ENCODE measurements at regions not wholly inside any gene's neighbourhood (a gene's known extent, or its start where the extent isn't known, plus 50 kb on each side); places are given as distances from the start of the nearest gene placed in this dataset.

DNA sequence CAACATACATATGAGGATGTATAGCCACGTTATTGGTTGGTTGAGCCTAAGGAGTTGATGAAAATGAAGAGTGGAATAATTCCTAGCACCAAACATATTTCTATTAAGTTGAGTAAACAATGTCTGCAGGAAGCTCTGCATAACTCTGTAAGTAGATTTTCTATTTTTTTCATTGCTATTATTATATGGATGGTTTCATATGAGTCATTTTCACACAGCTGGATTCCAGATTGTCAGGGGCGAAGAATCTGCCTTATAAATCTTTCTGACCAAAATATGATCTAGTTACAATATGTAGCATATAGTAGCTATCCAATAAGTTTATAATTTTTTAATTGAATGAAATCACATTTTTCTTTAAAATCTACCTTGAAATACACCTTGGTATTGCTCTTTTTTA is 468.0 kb upstream of the PKDCC start:
- no peak overlapping the region for H3K4me3 ChIP-seq
- H3K4me1 ChIP-seq: no peaks in the 10 kb centered on the region
- ChIA-PET POLR2A (no interaction called here), CTCF (no interaction called here)
- DNase-seq (ENCODE audit: low read depth in 1 of 2, low spot score in 1 of 2) (no peak), FAIRE-seq (no peak), ATAC-seq (no peak)
- H3K4me2 ChIP-seq: no peak overlapping the region
- no peak overlapping the region for H3K27ac ChIP-seq
- 5% methylated on average over 2 of the region's 2 CpGs for WGBS (ENCODE audit: missing lambda C conversion rate)
- TF ChIP-seq ZC3H11A (IDR thresholded peaks at IDR 0.05): no peak
- no peak for TF ChIP-seq BHLHE40 (IDR thresholded peaks at IDR 0.05; ENCODE audit: low read depth, low read length)
- TF ChIP-seq RNF2 (IDR thresholded peaks at IDR 0.05; ENCODE audit: borderline replicate concordance, low read depth): no peak
- no peak for TF ChIP-seq RFX5 (IDR thresholded peaks at IDR 0.05)
- no peak for TF ChIP-seq CBX8 (IDR thresholded peaks at IDR 0.05)
- no peak for TF ChIP-seq CHD2 (IDR thresholded peaks at IDR 0.05; ENCODE audit: low read length, partially characterized antibody)
- TF ChIP-seq RCOR1 (IDR thresholded peaks at IDR 0.05; ENCODE audit: low read depth, low read length): no peak
- no peak for TF ChIP-seq NPAS2 (CRISPR knock-in tag; IDR thresholded peaks at IDR 0.05; ENCODE audit: borderline replicate concordance)
- no peak for TF ChIP-seq CBX2 (IDR thresholded peaks at IDR 0.05; ENCODE audit: borderline replicate concordance, low read depth)
- H3K9me3 ChIP-seq: no peaks in the 10 kb centered on the region

GRCh38 chr2:41580806-41581205 is 467.0 kb upstream of the PKDCC start:
- H3K4me1 ChIP-seq: no peaks in the 10 kb centered on the region
- no peak overlapping the region for H3K4me3 ChIP-seq
- WGBS (ENCODE audit: missing lambda C conversion rate): 16% methylated on average over 4 of the region's 4 CpGs
- no peak overlapping the region for H3K4me2 ChIP-seq
- CTCF ChIA-PET: no interaction called here
- no peaks in the 10 kb centered on the region for H3K9me3 ChIP-seq
- DNase-seq (ENCODE audit: low read depth in 1 of 2, low spot score in 1 of 2): no peak
- TF ChIP-seq HES2 (IDR thresholded peaks at IDR 0.05) (no peak), EHF (CRISPR knock-in tag; IDR thresholded peaks at IDR 0.05) (no peak), CHD2 (IDR thresholded peaks at IDR 0.05; ENCODE audit: low read length, partially characterized antibody) (no peak), ATOH8 (CRISPR knock-in tag; IDR thresholded peaks at IDR 0.05; ENCODE audit: low read depth) (no peak), RAD21 (conservative IDR thresholded peaks at IDR 0.05 in 1 of 2, IDR thresholded peaks at IDR 0.05 in 1 of 2) (no peak), RFX5 (IDR thresholded peaks at IDR 0.05) (no peak), HOXA7 (CRISPR knock-in tag; IDR thresholded peaks at IDR 0.05) (no peak), MAZ (IDR thresholded peaks at IDR 0.05; ENCODE audit: borderline replicate concordance, low read depth, low read length) (no peak), BHLHE40 (IDR thresholded peaks at IDR 0.05; ENCODE audit: low read depth, low read length) (no peak), HOXB5 (CRISPR knock-in tag; IDR thresholded peaks at IDR 0.05) (no peak), NR3C1 (IDR thresholded peaks at IDR 0.05) (no peak), HEYL (CRISPR knock-in tag; IDR thresholded peaks at IDR 0.05) (no peak), KDM5A (IDR thresholded peaks at IDR 0.05) (no peak), NPAS2 (CRISPR knock-in tag; IDR thresholded peaks at IDR 0.05; ENCODE audit: borderline replicate concordance) (no peak), TFCP2L1 (CRISPR knock-in tag; IDR thresholded peaks at IDR 0.05) (no peak)
- POLR2A ChIA-PET: no interaction called here
- FAIRE-seq: no peak
- H3K27ac ChIP-seq: no peak overlapping the region
- ATAC-seq: no peak

DNA sequence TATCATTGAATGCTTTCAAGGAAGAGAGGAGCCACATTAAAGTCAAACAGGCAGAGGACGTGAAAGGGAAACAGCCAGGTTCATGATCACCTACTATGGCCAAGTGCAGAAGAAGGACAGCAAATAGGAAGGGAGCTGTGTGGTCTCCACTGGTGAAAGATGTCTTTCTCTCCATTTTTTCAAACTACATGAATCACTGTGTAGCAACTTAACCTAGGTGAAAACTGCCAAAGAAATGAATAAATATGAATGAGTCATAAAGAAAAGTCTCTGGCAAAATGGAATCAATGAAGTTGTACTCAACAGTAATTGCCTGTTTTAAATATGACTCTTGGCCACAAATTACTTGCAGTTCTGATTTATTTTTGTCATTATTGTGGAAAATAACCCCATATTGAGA is 452.6 kb upstream of the PKDCC start:
- H3K4me3 ChIP-seq: no peak overlapping the region
- H3K4me1 ChIP-seq: no peaks in the 10 kb centered on the region
- 6% methylated on average over 1 of the region's 1 CpG for WGBS (ENCODE audit: missing lambda C conversion rate)
- H3K9me3 ChIP-seq: no peaks in the 10 kb centered on the region
- H3K4me2 ChIP-seq: no peak overlapping the region
- ATAC-seq (no peak), DNase-seq (ENCODE audit: low read depth in 1 of 2, low spot score in 1 of 2) (no peak), FAIRE-seq (no peak)
- TF ChIP-seq SREBF2 (IDR thresholded peaks at IDR 0.05) (no peak), FOSL2 (IDR thresholded peaks at IDR 0.05) (no peak), FOSL2 (CRISPR knock-in tag; IDR thresholded peaks at IDR 0.05) (0 out of 2 replicates have a peak, but pooled peaks have one; percentile 16)
- ChIA-PET CTCF (no interaction called here), POLR2A (no interaction called here)
- no peak overlapping the region for H3K27ac ChIP-seq

DNA sequence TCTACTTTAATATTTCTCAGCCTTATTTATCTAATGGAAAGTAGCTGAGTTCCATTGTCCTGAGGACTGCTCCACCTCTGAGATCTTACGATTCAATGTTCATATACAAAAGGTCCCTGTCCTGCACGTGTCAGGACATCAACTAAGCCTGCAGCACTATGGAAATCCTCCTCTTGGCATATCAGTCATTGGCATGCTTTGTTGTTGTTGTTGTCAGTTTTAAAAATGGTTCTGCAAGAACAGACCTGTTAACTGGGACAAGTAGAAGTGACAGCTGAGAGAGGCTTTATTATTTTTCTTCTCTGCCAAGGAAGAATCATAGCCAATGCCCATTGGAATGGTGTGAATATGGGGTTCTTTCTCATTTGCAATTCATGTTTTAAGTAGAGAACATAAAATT is 450.1 kb upstream of the PKDCC start:
- FAIRE-seq: peak; percentile 54
- Histone ChIP-seq H3K27ac (no peak overlapping the region), H3K4me3 (no peak overlapping the region), H3K4me2 (no peak overlapping the region), H3K9me3 (no peaks in the 10 kb centered on the region), H3K4me1 (no peaks in the 10 kb centered on the region)
- DNase-seq (ENCODE audit: low read depth in 1 of 2, low spot score in 1 of 2): no peak
- CTCF ChIA-PET: no interaction called here
- no peak for TF ChIP-seq MAZ (IDR thresholded peaks at IDR 0.05; ENCODE audit: borderline replicate concordance, low read depth, low read length)
- TF ChIP-seq HMGXB4 (CRISPR knock-in tag; IDR thresholded peaks at IDR 0.05; ENCODE audit: borderline replicate concordance): no peak
- TF ChIP-seq ESRRA (IDR thresholded peaks at IDR 0.05; ENCODE audit: borderline replicate concordance, low read length): no peak
- TF ChIP-seq ZNF302 (CRISPR knock-in tag; IDR thresholded peaks at IDR 0.05): no peak
- no peak for TF ChIP-seq CBX2 (IDR thresholded peaks at IDR 0.05; ENCODE audit: borderline replicate concordance, low read depth)
- no peak for TF ChIP-seq FOSB (CRISPR knock-in tag; IDR thresholded peaks at IDR 0.05)
- no peak for TF ChIP-seq HEYL (CRISPR knock-in tag; IDR thresholded peaks at IDR 0.05)
- POLR2A ChIA-PET: no interaction called here
- 7% methylated on average over 2 of the region's 2 CpGs for WGBS (ENCODE audit: missing lambda C conversion rate)
- ATAC-seq: no peak

Data from A549 (cell line).